ENCODE measurements at regions not wholly inside any gene's neighbourhood (a gene's known extent, or its start where the extent isn't known, plus 50 kb on each side); places are given as distances from the start of the nearest gene placed in this dataset.

DNA sequence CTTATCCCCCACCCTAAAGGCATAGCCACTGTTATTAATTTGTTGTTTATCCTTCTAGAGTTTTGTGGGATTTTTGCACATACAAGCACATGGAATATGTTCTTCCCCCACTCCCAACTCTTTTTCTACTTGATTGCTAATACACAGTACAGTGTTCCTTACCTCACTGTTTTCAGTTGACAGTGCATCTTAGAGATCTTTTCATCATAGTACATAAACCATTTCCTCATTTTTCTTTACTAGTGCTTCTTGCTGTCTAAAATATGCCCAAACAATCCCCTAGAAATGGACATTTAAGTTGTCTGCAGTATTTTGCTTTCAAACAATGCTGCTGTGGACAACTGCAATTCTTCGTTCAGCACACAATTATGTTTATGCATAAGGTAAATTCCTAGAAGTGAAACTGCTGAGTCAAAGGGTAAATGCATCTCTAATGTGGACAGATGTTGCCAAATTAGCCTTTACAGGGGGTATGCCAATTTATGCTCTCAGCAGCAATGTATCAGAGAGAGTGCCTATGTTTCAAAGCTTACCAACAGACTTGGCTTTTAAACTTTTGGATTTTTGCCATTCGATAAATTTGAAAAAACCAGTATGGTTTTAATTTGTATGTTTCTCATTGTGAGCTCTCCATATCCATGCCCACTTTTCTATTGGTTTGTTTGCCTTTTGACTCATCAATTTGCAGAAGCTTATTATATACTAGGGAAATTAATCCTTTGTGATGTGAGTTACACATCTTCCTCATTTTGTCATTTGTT lies 132.6 kb downstream of the MRPS6 start:
- ChIA-PET CTCF (interaction anchor here (0.6 to 1.0 kb wide), 2 partner anchors 77 to 567 kb away, joined by 3 to 5 read pairs; no protein-coding TSS in a partner anchor), POLR2A (interaction anchor here (0.6 kb wide), 1 partner anchor 328 kb away, joined by 5 read pairs; no protein-coding TSS in a partner anchor)
- Histone ChIP-seq H3K4me3 (ENCODE audit: low read depth, low read length) (no peak overlapping the region), H3K27ac (ENCODE audit: low read depth, low read length) (no peak overlapping the region), H3K9me3 (ENCODE audit: control insufficient read depth, insufficient read depth, low read length) (no peaks in the 10 kb centered on the region), H3K27me3 (ENCODE audit: control insufficient read depth, insufficient read depth, low read length) (no peaks in the 10 kb centered on the region)
- TF ChIP-seq, protein P1, sequence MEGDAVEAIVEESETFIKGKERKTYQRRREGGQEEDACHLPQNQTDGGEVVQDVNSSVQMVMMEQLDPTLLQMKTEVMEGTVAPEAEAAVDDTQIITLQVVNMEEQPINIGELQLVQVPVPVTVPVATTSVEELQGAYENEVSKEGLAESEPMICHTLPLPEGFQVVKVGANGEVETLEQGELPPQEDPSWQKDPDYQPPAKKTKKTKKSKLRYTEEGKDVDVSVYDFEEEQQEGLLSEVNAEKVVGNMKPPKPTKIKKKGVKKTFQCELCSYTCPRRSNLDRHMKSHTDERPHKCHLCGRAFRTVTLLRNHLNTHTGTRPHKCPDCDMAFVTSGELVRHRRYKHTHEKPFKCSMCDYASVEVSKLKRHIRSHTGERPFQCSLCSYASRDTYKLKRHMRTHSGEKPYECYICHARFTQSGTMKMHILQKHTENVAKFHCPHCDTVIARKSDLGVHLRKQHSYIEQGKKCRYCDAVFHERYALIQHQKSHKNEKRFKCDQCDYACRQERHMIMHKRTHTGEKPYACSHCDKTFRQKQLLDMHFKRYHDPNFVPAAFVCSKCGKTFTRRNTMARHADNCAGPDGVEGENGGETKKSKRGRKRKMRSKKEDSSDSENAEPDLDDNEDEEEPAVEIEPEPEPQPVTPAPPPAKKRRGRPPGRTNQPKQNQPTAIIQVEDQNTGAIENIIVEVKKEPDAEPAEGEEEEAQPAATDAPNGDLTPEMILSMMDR (IDR thresholded peaks at IDR 0.05; ENCODE audit: low read depth, low read length): no peak
- no peak for DNase-seq (ENCODE audit: low read depth, low spot score)

GRCh38 chr21:34213959-34214358 lies 140.6 kb downstream of the MRPS6 start:
- Histone ChIP-seq H3K4me3 (ENCODE audit: low read depth, low read length) (no peak overlapping the region), H3K27ac (ENCODE audit: low read depth, low read length) (no peak overlapping the region), H3K27me3 (ENCODE audit: control insufficient read depth, insufficient read depth, low read length) (no peaks in the 10 kb centered on the region), H3K9me3 (ENCODE audit: control insufficient read depth, insufficient read depth, low read length) (0 out of 2 replicates have a peak, but pooled peaks cover 5% of the 10 kb centered on the region)
- CTCF ChIA-PET: no interaction called here
- no peak for DNase-seq (ENCODE audit: low read depth, low spot score)
- TF ChIP-seq, protein P1 (IDR thresholded peaks at IDR 0.05; ENCODE audit: low read depth, low read length): no peak
- POLR2A ChIA-PET: no interaction called here

- CTCF ChIA-PET: interaction anchor here (1.1 kb wide), 1 partner anchor 291 kb away, joined by 3 read pairs; no protein-coding TSS in a partner anchor
- TF ChIP-seq, protein P1 (IDR thresholded peaks at IDR 0.05; ENCODE audit: low read depth, low read length): no peak
- no peak for DNase-seq (ENCODE audit: low read depth, low spot score)
- no peak overlapping the region for H3K27ac ChIP-seq (ENCODE audit: low read depth, low read length)
- 0 out of 2 replicates have a peak, but pooled peaks cover 5% of the 10 kb centered on the region for H3K9me3 ChIP-seq (ENCODE audit: control insufficient read depth, insufficient read depth, low read length)
- H3K27me3 ChIP-seq (ENCODE audit: control insufficient read depth, insufficient read depth, low read length): peaks cover 7% of the 10 kb centered on the region
- POLR2A ChIA-PET: no interaction called here
- no peak overlapping the region for H3K4me3 ChIP-seq (ENCODE audit: low read depth, low read length)
These were observed 142.1 kb downstream of the MRPS6 start for GRCh38 chr21:34215501-34215900.

DNA sequence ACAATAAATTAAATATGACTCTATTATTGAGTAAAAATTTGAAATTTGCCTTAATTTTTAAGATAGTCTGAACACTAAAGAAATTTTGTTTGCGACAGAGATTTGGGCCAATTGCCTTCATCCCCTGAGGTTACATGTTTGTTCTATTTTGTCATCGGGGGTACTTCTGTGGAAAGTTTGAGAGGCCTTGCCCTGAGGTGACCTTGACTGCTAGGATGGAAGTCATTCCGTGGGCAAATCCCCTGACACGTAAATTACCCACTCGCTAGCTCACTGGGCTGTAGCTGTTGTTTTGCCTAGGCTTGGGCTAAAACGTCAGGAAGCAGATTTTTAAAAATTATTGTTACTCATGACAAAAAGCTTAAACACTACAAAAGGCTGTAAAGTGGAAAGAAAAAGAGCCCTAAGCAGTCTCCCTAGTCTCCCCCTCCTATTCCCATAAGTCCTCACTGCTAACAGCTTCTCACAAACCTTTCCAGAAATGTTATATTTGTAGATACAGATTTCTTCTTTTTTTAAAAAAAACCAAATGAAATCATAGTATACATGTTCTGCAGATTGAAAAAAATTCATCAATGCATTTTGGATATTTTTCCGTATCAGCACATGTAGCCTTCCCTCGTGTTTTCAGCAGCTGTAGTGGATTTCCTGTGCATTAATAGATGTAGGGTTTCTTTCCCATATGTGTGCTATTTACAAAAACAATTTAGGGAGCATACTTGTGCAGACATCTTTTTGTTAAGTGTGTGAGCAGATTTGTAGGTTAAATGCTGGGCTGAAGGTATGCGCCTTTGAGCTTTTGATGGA lies 142.7 kb downstream of the MRPS6 start:
- Histone ChIP-seq H3K27ac (ENCODE audit: low read depth, low read length) (no peak overlapping the region), H3K4me3 (ENCODE audit: low read depth, low read length) (no peak overlapping the region), H3K27me3 (ENCODE audit: control insufficient read depth, insufficient read depth, low read length) (peaks cover 9% of the 10 kb centered on the region), H3K9me3 (ENCODE audit: control insufficient read depth, insufficient read depth, low read length) (0 out of 2 replicates have a peak, but pooled peaks cover 5% of the 10 kb centered on the region)
- ChIA-PET POLR2A (no interaction called here), CTCF (interaction anchor here (1.1 to 1.4 kb wide), 2 partner anchors 15 to 292 kb away, joined by 3 to 6 read pairs; no protein-coding TSS in a partner anchor)
- TF ChIP-seq, protein P1 (IDR thresholded peaks at IDR 0.05; ENCODE audit: low read depth, low read length): no peak
- DNase-seq (ENCODE audit: low read depth, low spot score): no peak

DNA sequence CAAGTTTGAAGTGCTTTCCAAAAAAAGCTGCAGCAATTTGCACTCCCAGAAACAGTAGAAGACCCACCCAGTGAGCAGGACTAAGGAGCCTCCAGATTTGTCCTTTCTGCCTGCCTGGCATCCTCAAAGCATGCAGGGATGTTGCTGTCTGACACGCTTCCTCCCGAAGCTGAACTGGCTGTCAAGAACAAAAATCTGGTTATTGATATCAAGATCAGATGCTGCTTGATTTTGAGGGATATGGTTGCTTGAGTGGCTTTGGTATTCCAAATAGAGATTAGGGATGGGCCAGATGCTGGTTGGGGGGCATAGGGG lies 143.3 kb downstream of the MRPS6 start:
- Histone ChIP-seq H3K27me3 (ENCODE audit: control insufficient read depth, insufficient read depth, low read length) (peaks cover 9% of the 10 kb centered on the region), H3K9me3 (ENCODE audit: control insufficient read depth, insufficient read depth, low read length) (0 out of 2 replicates have a peak, but pooled peaks cover 5% of the 10 kb centered on the region), H3K4me3 (ENCODE audit: low read depth, low read length) (no peak overlapping the region), H3K27ac (ENCODE audit: low read depth, low read length) (no peak overlapping the region)
- ChIA-PET POLR2A (no interaction called here), CTCF (interaction anchor here (1.4 kb wide), 1 partner anchor 15 kb away, joined by 6 read pairs; no protein-coding TSS in a partner anchor)
- no peak for DNase-seq (ENCODE audit: low read depth, low spot score)
- TF ChIP-seq, protein P1 (IDR thresholded peaks at IDR 0.05; ENCODE audit: low read depth, low read length): no peak
